WTC11 (cell line): ENCODE measurements at regions not wholly inside any gene's neighbourhood (a gene's known extent, or its start where the extent isn't known, plus 50 kb on each side); places are given as distances from the start of the nearest gene placed in this dataset.

Experiments
- ATAC-seq: fragments of 200-7000 bp; cut with Tn5 transposase; 2 replicates; pipeline ENCODE4 v1.10.0; 2021; ENCODE audit warnings: mild to moderate bottlenecking, moderate library complexity
- CTCF ChIA-PET: fragments of 300-600 bp; sonication (Branson Sonifier 250); formaldehyde crosslinking; loops from one replicate; lab custom pipeline; 2021; ENCODE audit warnings: antibody characterized with exemption; lab: Charles Lee
- POLR2A ChIA-PET: fragments of 350-600 bp; sonication (Branson Sonifier 250); formaldehyde crosslinking; loops from one replicate; lab custom pipeline; 2021; ENCODE audit warnings: antibody characterized with exemption; lab: Charles Lee
- DNase-seq: peaks from one replicate; pipeline ENCODE4 v3.0.0; 2021; ENCODE audit warnings: low spot score
- H3K27ac Mint-ChIP-seq: 2 replicates; pipeline ENCODE4 v1.8.0; 2021; ENCODE audit warnings: mixed read lengths
- H3K27me3 Mint-ChIP-seq: 2 replicates; pipeline ENCODE4 v1.8.0; 2021; ENCODE audit warnings: low read depth, mild to moderate bottlenecking, moderate library complexity, mixed read lengths
- H3K36me3 Mint-ChIP-seq: 2 replicates; pipeline ENCODE4 v1.8.0; 2021; ENCODE audit warnings: mixed read lengths
- H3K4me1 Mint-ChIP-seq: 2 replicates; pipeline ENCODE4 v1.8.0; 2022; ENCODE audit warnings: mixed read lengths
- H3K4me3 Mint-ChIP-seq: 2 replicates; pipeline ENCODE4 v1.8.0; 2021; ENCODE audit warnings: mild to moderate bottlenecking, moderate library complexity, mixed read lengths
- H3K9me3 Mint-ChIP-seq: 2 replicates; pipeline ENCODE4 v1.8.0; 2021; ENCODE audit warnings: mixed read lengths
- ATF2 ChIP-seq: sonication (generic); formaldehyde crosslinking; IDR thresholded peaks from 2 replicates; pipeline ENCODE4 v1.8.1; 2022; ENCODE audit warnings: low read depth, missing genetic modification reagents, borderline replicate concordance
- ATF3 ChIP-seq: sonication (generic); formaldehyde crosslinking; conservative IDR thresholded peaks from 2 replicates; pipeline ENCODE4 v1.8.1; 2022; ENCODE audit warnings: mild to moderate bottlenecking, missing genetic modification reagents
- CREB1 ChIP-seq: sonication (generic); formaldehyde crosslinking; IDR thresholded peaks from 2 replicates; pipeline ENCODE4 v1.8.0; 2023; ENCODE audit warnings: mild to moderate bottlenecking, missing genetic modification reagents
- CREM ChIP-seq: sonication (generic); formaldehyde crosslinking; IDR thresholded peaks from 2 replicates; pipeline ENCODE4 v1.8.1; 2022; ENCODE audit warnings: mild to moderate bottlenecking, missing genetic modification reagents, moderate library complexity
- E2F1 ChIP-seq: sonication (generic); formaldehyde crosslinking; IDR thresholded peaks from 2 replicates; pipeline ENCODE4 v1.8.0; 2022; ENCODE audit warnings: mild to moderate bottlenecking, missing genetic modification reagents
- E2F5 ChIP-seq: sonication (generic); formaldehyde crosslinking; IDR thresholded peaks from 2 replicates; pipeline ENCODE4 v1.8.1; 2022; ENCODE audit warnings: mild to moderate bottlenecking, moderate library complexity, missing genetic modification reagents
- MXD4 ChIP-seq: fragments of 250-450 bp; sonication (Bioruptor Pico); IDR thresholded peaks from 2 replicates; pipeline ENCODE4 v1.8.0; 2021; ENCODE audit warnings: mild to moderate bottlenecking, moderate library complexity, borderline replicate concordance
- NR1H2 ChIP-seq: sonication (generic); formaldehyde crosslinking; IDR thresholded peaks from 2 replicates; pipeline ENCODE4 v1.9.0; 2021; ENCODE audit warnings: mild to moderate bottlenecking, moderate library complexity, missing genetic modification reagents
- PRDM15 ChIP-seq: sonication (generic); formaldehyde crosslinking; IDR thresholded peaks from 2 replicates; pipeline ENCODE4 v1.8.0; 2022; ENCODE audit warnings: missing genetic modification reagents
- TCF7 ChIP-seq: sonication (generic); formaldehyde crosslinking; IDR thresholded peaks from 2 replicates; pipeline ENCODE4 v1.8.0; 2022; ENCODE audit warnings: mild to moderate bottlenecking, low read depth, missing genetic modification reagents, moderate library complexity
- TEAD4 ChIP-seq: sonication (generic); formaldehyde crosslinking; IDR thresholded peaks from 2 replicates; pipeline ENCODE4 v1.8.0; 2022; ENCODE audit warnings: mild to moderate bottlenecking, missing genetic modification reagents
- ZNF138 ChIP-seq: sonication (generic); formaldehyde crosslinking; conservative IDR thresholded peaks from 2 replicates; pipeline ENCODE4 v1.8.1; 2022; ENCODE audit warnings: mild to moderate bottlenecking, moderate library complexity, missing genetic modification reagents
- ZNF263 ChIP-seq: sonication (generic); formaldehyde crosslinking; IDR thresholded peaks from 2 replicates; pipeline ENCODE4 v1.8.1; 2022; ENCODE audit warnings: low read depth, mild to moderate bottlenecking, moderate library complexity, missing genetic modification reagents
- ZNF425 ChIP-seq: fragments of 250-450 bp; sonication (Bioruptor Pico); conservative IDR thresholded peaks from 2 replicates; pipeline ENCODE4 v1.9.0; 2021; ENCODE audit warnings: mild to moderate bottlenecking

- TF ChIP-seq PRDM15 (no peak), E2F5 (CRISPR knock-in tag) (no peak)
- TF ChIP-seq, all 79 proteins: peak for 0
Measured at GRCh38 chr2:67225287-67225973, 171.7 kb upstream of the ETAA1 start (continued).

- no peaks in the 10 kb centered on the region for H3K9me3 Mint-ChIP-seq
- ChIA-PET POLR2A (no interaction called here), CTCF (no interaction called here)
- no peak overlapping the region for H3K27ac Mint-ChIP-seq
- no peaks in the 10 kb centered on the region for H3K36me3 Mint-ChIP-seq
- no peaks in the 10 kb centered on the region for H3K27me3 Mint-ChIP-seq
- H3K4me1 Mint-ChIP-seq, result no peaks in the 10 kb centered on the region
- ATAC-seq (no peak), DNase-seq (no peak)
- TF ChIP-seq ZNF425 (CRISPR knock-in tag), result no peak
- no peak for TF ChIP-seq TEAD4 (CRISPR knock-in tag)
- H3K4me3 Mint-ChIP-seq, result no peak overlapping the region
Measured at GRCh38 chr2:67229706-67230105, 167.4 kb upstream of the ETAA1 start.

GRCh38 chr2:67232936-67233335 is 164.2 kb upstream of the ETAA1 start:
- ATAC-seq, result no peak
- Mint-ChIP-seq H3K27me3 (no peaks in the 10 kb centered on the region), H3K4me3 (no peak overlapping the region), H3K4me1 (no peaks in the 10 kb centered on the region), H3K9me3 (no peaks in the 10 kb centered on the region), H3K27ac (no peak overlapping the region), H3K36me3 (no peaks in the 10 kb centered on the region)
- no peak for DNase-seq
- POLR2A ChIA-PET, result no interaction called here
- TF ChIP-seq E2F5 (CRISPR knock-in tag), result no peak
- CTCF ChIA-PET, result no interaction called here

- ATAC-seq, result peak; percentile 95
- no peak overlapping the region for H3K27ac Mint-ChIP-seq
- H3K36me3 Mint-ChIP-seq, result no peaks in the 10 kb centered on the region
- H3K4me3 Mint-ChIP-seq, result no peak overlapping the region
- TF ChIP-seq MXD4, result no peak
- no peak for TF ChIP-seq TCF7 (CRISPR knock-in tag)
- ChIA-PET POLR2A (interaction anchor here (0.5 kb wide), 1 partner anchor 721 kb away, joined by 3 read pairs; no protein-coding TSS in a partner anchor), CTCF (interaction anchor here (0.8 to 1.4 kb wide), 4 partner anchors 16 to 658 kb away, joined by 3 to 4 read pairs (median 3); no protein-coding TSS in a partner anchor)
- H3K9me3 Mint-ChIP-seq, result no peaks in the 10 kb centered on the region
- H3K4me1 Mint-ChIP-seq, result no peaks in the 10 kb centered on the region
- H3K27me3 Mint-ChIP-seq, result no peaks in the 10 kb centered on the region
- DNase-seq, result no peak
Measured at GRCh38 chr2:67234440-67234839, 162.7 kb upstream of the ETAA1 start.

- H3K27me3 Mint-ChIP-seq, result no peaks in the 10 kb centered on the region
- DNase-seq (no peak), ATAC-seq (no peak)
- TF ChIP-seq CREM (CRISPR knock-in tag), result no peak
- TF ChIP-seq ZNF263 (CRISPR knock-in tag), result no peak
- no peak for TF ChIP-seq CREB1
- no peak for TF ChIP-seq ATF2 (CRISPR knock-in tag)
- TF ChIP-seq E2F1, result no peak
- TF ChIP-seq ZNF138 (CRISPR knock-in tag), result no peak
- TF ChIP-seq NR1H2 (CRISPR knock-in tag), result no peak
- TF ChIP-seq ATF3 (CRISPR knock-in tag), result no peak
- ChIA-PET CTCF (interaction anchor here (0.6 to 1.3 kb wide), 3 partner anchors 18 to 603 kb away, joined by 3 to 4 read pairs (median 3); no protein-coding TSS in a partner anchor), POLR2A (no interaction called here)
- no peaks in the 10 kb centered on the region for H3K9me3 Mint-ChIP-seq
- H3K4me1 Mint-ChIP-seq, result peaks cover 3% of the 10 kb centered on the region; the same call in 1 of the 2 replicates
- no peak overlapping the region for H3K27ac Mint-ChIP-seq
- no peaks in the 10 kb centered on the region for H3K36me3 Mint-ChIP-seq
- no peak overlapping the region for H3K4me3 Mint-ChIP-seq
Measured at GRCh38 chr2:67237288-67237687, 159.8 kb upstream of the ETAA1 start.
